SK-N-SH (cell line): ENCODE measurements at regions not wholly inside any gene's neighbourhood (a gene's known extent, or its start where the extent isn't known, plus 50 kb on each side); places are given as distances from the start of the nearest gene placed in this dataset.

Source experiments
- CTCF ChIA-PET: fragments of 300-600, 350-600 bp; formaldehyde crosslinking; extraction: SDS; loops from one replicate; lab custom pipeline; 2021; lab: Yijun Ruan, JAX
- POLR2A ChIA-PET: fragments of 350-600 bp; sonication (Branson Sonifier 250); formaldehyde crosslinking; extraction: SDS; loops from one replicate; lab custom pipeline; 2020; ENCODE audit warnings: antibody characterized with exemption, inconsistent platforms; lab: Yijun Ruan, JAX
- DNase-seq: peaks from one replicate; pipeline ENCODE4 v3.0.0; 2012
- H2AFZ ChIP-seq: fragments of 200-600 bp; sonication (generic); 2 replicates; pipeline ENCODE4 v1.8.1; 2016; ENCODE audit warnings: antibody characterized with exemption, mild to moderate bottlenecking, low read depth
- H3F3A ChIP-seq: fragments of 200-600 bp; sonication (generic); replicated peaks from 2 replicates; pipeline ENCODE3; 2016; ENCODE audit warnings: antibody characterized with exemption, mild to moderate bottlenecking; ENCODE audit not compliant: insufficient read depth
- H3K27ac ChIP-seq, 2 experiments: fragments of 200-500 bp in 1 of 2; fragments of 200-600 bp in 1 of 2; sonication (Bioruptor generic) in 1 of 2; sonication (generic), shearing (Covaris generic) in 1 of 2; 2 replicates each; pipeline versions ENCODE4 v1.5.1 to v1.6.1; 2014 to 2016; ENCODE audit warnings: low read depth in 2 of 2, inconsistent platforms in 1 of 2, low read length in 1 of 2, mild to moderate bottlenecking in 1 of 2, mixed read lengths in 1 of 2
- H3K27me3 ChIP-seq: fragments of 200-600 bp; sonication (generic), shearing (Covaris generic); 2 replicates; pipeline ENCODE4 v1.6.1; 2016; ENCODE audit warnings: mixed run types; ENCODE audit not compliant: insufficient read depth
- H3K36me3 ChIP-seq, 2 experiments: fragments of 200-500 bp in 1 of 2; fragments of 200-600 bp in 1 of 2; sonication (Bioruptor generic) in 1 of 2; sonication (generic) in 1 of 2; replicated peaks in 1 of 2; 2 replicates each; pipeline versions ENCODE3 to v1.5.1; 2014 to 2016; ENCODE audit warnings: low read length in 1 of 2, mild to moderate bottlenecking in 1 of 2; ENCODE audit not compliant: insufficient read depth in 2 of 2, control insufficient read depth in 1 of 2
- H3K4me1 ChIP-seq, 2 experiments: fragments of 200-500 bp in 1 of 2; fragments of 200-600 bp in 1 of 2; sonication (Bioruptor generic) in 1 of 2; sonication (generic), shearing (Covaris generic) in 1 of 2; 2 replicates each; pipeline versions ENCODE4 v1.5.1 to v1.6.1; 2014 to 2016; ENCODE audit warnings: low read depth in 1 of 2, low read length in 1 of 2, mixed run types in 1 of 2; ENCODE audit not compliant: insufficient read depth in 2 of 2, control insufficient read depth in 1 of 2
- H3K4me2 ChIP-seq: fragments of 200-600 bp; sonication (generic), shearing (Covaris generic); 2 replicates; pipeline ENCODE4 v1.6.1; 2017; ENCODE audit warnings: mixed run types
- H3K4me3 ChIP-seq, 2 experiments: fragments of 200-500 bp in 1 of 2; fragments of 200-600 bp in 1 of 2; sonication (Bioruptor generic) in 1 of 2; sonication (generic), shearing (Covaris generic) in 1 of 2; 2 replicates each; pipeline versions ENCODE4 v1.5.1 to v1.8.1; 2014 to 2016; ENCODE audit warnings: low read depth in 2 of 2, inconsistent platforms in 1 of 2, low read length in 1 of 2, mild to moderate bottlenecking in 1 of 2, mixed read lengths in 1 of 2, moderate library complexity in 1 of 2
- H3K79me2 ChIP-seq: fragments of 200-600 bp; sonication (generic); 2 replicates; pipeline ENCODE4 v1.8.1; 2017; ENCODE audit warnings: mild to moderate bottlenecking; ENCODE audit not compliant: insufficient read depth
- H3K9ac ChIP-seq: fragments of 200-600 bp; sonication (generic); 2 replicates; pipeline ENCODE4 v1.6.1; 2017; ENCODE audit warnings: mixed run types
- H3K9me2 ChIP-seq: fragments of 200-600 bp; sonication (generic); 2 replicates; pipeline ENCODE4 v1.6.1; 2017; ENCODE audit warnings: mixed run types
- H3K9me3 ChIP-seq: fragments of 200-600 bp; sonication (generic); 2 replicates; pipeline ENCODE4 v1.6.1; 2017; ENCODE audit warnings: mixed run types, mild to moderate bottlenecking, moderate library complexity
- H4K20me1 ChIP-seq: fragments of 200-600 bp; sonication (generic); 2 replicates; pipeline ENCODE4 v1.6.1; 2017; ENCODE audit warnings: mild to moderate bottlenecking, mixed run types; ENCODE audit not compliant: insufficient read depth
- CHD2 ChIP-seq: fragments of 150-350 bp; IDR thresholded peaks from 2 replicates; pipeline ENCODE4 v1.6.1; 2018; ENCODE audit warnings: low read length; ENCODE audit not compliant: partially characterized antibody
- FOXJ3 ChIP-seq: sonication (generic); formaldehyde crosslinking; IDR thresholded peaks from 2 replicates; pipeline ENCODE4 v1.5.1; 2020; ENCODE audit warnings: mild to moderate bottlenecking, missing genetic modification reagents
- GABPA ChIP-seq: IDR thresholded peaks from 2 replicates; pipeline ENCODE4 v1.4.0; 2012; ENCODE audit warnings: low read depth, mild to moderate bottlenecking
- GATA2 ChIP-seq: sonication (generic); formaldehyde crosslinking; IDR thresholded peaks from 2 replicates; pipeline ENCODE4 v1.5.0; 2020; ENCODE audit warnings: mild to moderate bottlenecking, missing genetic modification reagents
- MAX ChIP-seq: IDR thresholded peaks from 2 replicates; pipeline ENCODE4 v1.4.0; 2012; ENCODE audit warnings: low read depth
- MEF2A ChIP-seq: IDR thresholded peaks from 2 replicates; pipeline ENCODE4 v1.4.0; 2012; ENCODE audit warnings: low read depth, borderline replicate concordance
- NRF1 ChIP-seq: IDR thresholded peaks from 2 replicates; pipeline ENCODE4 v1.6.1; 2012; ENCODE audit warnings: low read depth, mild to moderate bottlenecking, low read length
- POLR2AphosphoS5 ChIP-seq: IDR thresholded peaks from 2 replicates; pipeline ENCODE4 v1.6.1; 2012; ENCODE audit warnings: low read depth, low read length
- RAD21 ChIP-seq: IDR thresholded peaks from 2 replicates; pipeline ENCODE4 v1.6.1; 2012; ENCODE audit warnings: mild to moderate bottlenecking, low read length
- RXRA ChIP-seq: IDR thresholded peaks from 2 replicates; pipeline ENCODE4 v1.4.0; 2012; ENCODE audit warnings: low read depth, mild to moderate bottlenecking, borderline replicate concordance
- TAF1 ChIP-seq: IDR thresholded peaks from 2 replicates; pipeline ENCODE4 v1.6.1; 2012; ENCODE audit warnings: low read depth, mild to moderate bottlenecking, low read length, moderate library complexity, borderline replicate concordance
- TCF12 ChIP-seq: IDR thresholded peaks from 2 replicates; pipeline ENCODE4 v1.4.0; 2012
- USF1 ChIP-seq: IDR thresholded peaks from 2 replicates; pipeline ENCODE4 v1.4.0; 2012; ENCODE audit warnings: low read depth, borderline replicate concordance
- YY1 ChIP-seq: IDR thresholded peaks from 2 replicates; pipeline ENCODE4 v1.4.0; 2012; ENCODE audit warnings: low read depth, mild to moderate bottlenecking
- WGBS: methylation state at CpG from one replicate; pipeline ENCODE4 v1.1.6; 2017; ENCODE audit warnings: low lambda C conversion rate; 5-methylcytosine and 5-hydroxymethylcytosine counted together

- TF ChIP-seq USF1 (no peak), FOXJ3 (CRISPR knock-in tag) (no peak), TAF1 (no peak), NRF1 (no peak), GATA2 (CRISPR knock-in tag) (no peak), MEF2A (no peak), YY1 (no peak)
- TF ChIP-seq, all 33 proteins: peak for 0
Measured at GRCh38 chr18:71727909-71728308, 816.2 kb downstream of the CBLN2 start (continued).

- TF ChIP-seq GATA2 (CRISPR knock-in tag), result no peak
- WGBS, result 74% methylated on average over 2 of the region's 2 CpGs
- no peak overlapping the region for H3K4me2 ChIP-seq
- no peak overlapping the region for H3K4me3 ChIP-seq
- no peak for DNase-seq
- no peaks in the 10 kb centered on the region for H3K79me2 ChIP-seq
- ChIA-PET POLR2A (no interaction called here), CTCF (no interaction called here)
- no peaks in the 10 kb centered on the region for H3K9me2 ChIP-seq
- no peak overlapping the region for H3K9ac ChIP-seq
- no peak overlapping the region for H3K27ac ChIP-seq
- no peaks in the 10 kb centered on the region; a peak in 1 of 4 replicates for H3K4me1 ChIP-seq
- no peaks in the 10 kb centered on the region for H3F3A ChIP-seq
- H3K9me3 ChIP-seq, result no peaks in the 10 kb centered on the region
- H3K36me3 ChIP-seq, result no peaks in the 10 kb centered on the region
- no peaks in the 10 kb centered on the region for H3K27me3 ChIP-seq
- no peak overlapping the region for H2AFZ ChIP-seq
- H4K20me1 ChIP-seq, result no peaks in the 10 kb centered on the region
Measured at GRCh38 chr18:71725256-71725655, 818.9 kb downstream of the CBLN2 start.

- H3K4me1 ChIP-seq, result no peaks in the 10 kb centered on the region
- WGBS, result 11% methylated on average over 1 of the region's 1 CpG
- no peak overlapping the region for H3K4me2 ChIP-seq
- no peaks in the 10 kb centered on the region for H4K20me1 ChIP-seq
- ChIA-PET POLR2A (no interaction called here), CTCF (interaction anchor here (0.8 kb wide), 1 partner anchor 13 kb away, joined by 3 read pairs; no protein-coding TSS in a partner anchor)
- H2AFZ ChIP-seq, result no peak overlapping the region
- no peak for TF ChIP-seq RXRA
- no peaks in the 10 kb centered on the region for H3K9me3 ChIP-seq
- no peak overlapping the region for H3K4me3 ChIP-seq
- no peak overlapping the region for H3K9ac ChIP-seq
- no peaks in the 10 kb centered on the region for H3K27me3 ChIP-seq
- no peaks in the 10 kb centered on the region for H3K36me3 ChIP-seq
- H3F3A ChIP-seq, result no peaks in the 10 kb centered on the region
- no peak for DNase-seq
- no peak overlapping the region for H3K27ac ChIP-seq
- H3K9me2 ChIP-seq, result no peaks in the 10 kb centered on the region
- no peaks in the 10 kb centered on the region for H3K79me2 ChIP-seq
Measured at GRCh38 chr18:71707985-71708500, 836.1 kb downstream of the CBLN2 start.

GRCh38 chr18:71707400-71707799, 836.7 kb downstream of the CBLN2 start:
- ChIA-PET POLR2A (no interaction called here), CTCF (no interaction called here)

More at GRCh38 chr18:71707400-71707799, 836.7 kb downstream of the CBLN2 start:
- H3K4me2 ChIP-seq, result no peak overlapping the region
- H3K36me3 ChIP-seq, result no peaks in the 10 kb centered on the region
- no peaks in the 10 kb centered on the region for H3K9me3 ChIP-seq
- no peaks in the 10 kb centered on the region for H3K79me2 ChIP-seq
- H3F3A ChIP-seq, result no peaks in the 10 kb centered on the region
- DNase-seq, result no peak
- WGBS, result 83% methylated on average over 1 of the region's 1 CpG
- no peaks in the 10 kb centered on the region for H3K27me3 ChIP-seq
- H2AFZ ChIP-seq, result no peak overlapping the region
- H4K20me1 ChIP-seq, result no peaks in the 10 kb centered on the region
- H3K27ac ChIP-seq, result no peak overlapping the region
- H3K9ac ChIP-seq, result no peak overlapping the region
- no peaks in the 10 kb centered on the region for H3K9me2 ChIP-seq
- H3K4me3 ChIP-seq, result no peak overlapping the region
- no peaks in the 10 kb centered on the region for H3K4me1 ChIP-seq
- TF ChIP-seq POLR2AphosphoS5 (no peak), GABPA (no peak), RAD21 (no peak), CHD2 (no peak), MAX (no peak), USF1 (no peak), TCF12 (no peak)
- TF ChIP-seq, all 33 proteins: peak for 0
